Upper lobe of left lung (tissue), 4 donors: ENCODE measurements at regions not wholly inside any gene's neighbourhood (a gene's known extent, or its start where the extent isn't known, plus 50 kb on each side); places are given as distances from the start of the nearest gene placed in this dataset.

Source experiments
- POLR2A ChIP-seq, 4 donors: fragments of 450-650 bp; IDR thresholded peaks; one replicate each; pipeline ENCODE4 v1.5.1; 2016 to 2017; ENCODE audit warnings: antibody characterized with exemption in 4 of 4, mild to moderate bottlenecking in 2 of 4
- TF ChIP-seq, protein P1 (sequence below), 6 experiments: fragments of 450-650 bp in 4 of 6; fragments of 200-600 bp in 2 of 6; sonication (generic) in 2 of 6; IDR thresholded peaks; one replicate each; pipeline ENCODE4 v1.5.1; 2016 to 2019; ENCODE audit warnings: antibody characterized with exemption in 6 of 6

DNA sequence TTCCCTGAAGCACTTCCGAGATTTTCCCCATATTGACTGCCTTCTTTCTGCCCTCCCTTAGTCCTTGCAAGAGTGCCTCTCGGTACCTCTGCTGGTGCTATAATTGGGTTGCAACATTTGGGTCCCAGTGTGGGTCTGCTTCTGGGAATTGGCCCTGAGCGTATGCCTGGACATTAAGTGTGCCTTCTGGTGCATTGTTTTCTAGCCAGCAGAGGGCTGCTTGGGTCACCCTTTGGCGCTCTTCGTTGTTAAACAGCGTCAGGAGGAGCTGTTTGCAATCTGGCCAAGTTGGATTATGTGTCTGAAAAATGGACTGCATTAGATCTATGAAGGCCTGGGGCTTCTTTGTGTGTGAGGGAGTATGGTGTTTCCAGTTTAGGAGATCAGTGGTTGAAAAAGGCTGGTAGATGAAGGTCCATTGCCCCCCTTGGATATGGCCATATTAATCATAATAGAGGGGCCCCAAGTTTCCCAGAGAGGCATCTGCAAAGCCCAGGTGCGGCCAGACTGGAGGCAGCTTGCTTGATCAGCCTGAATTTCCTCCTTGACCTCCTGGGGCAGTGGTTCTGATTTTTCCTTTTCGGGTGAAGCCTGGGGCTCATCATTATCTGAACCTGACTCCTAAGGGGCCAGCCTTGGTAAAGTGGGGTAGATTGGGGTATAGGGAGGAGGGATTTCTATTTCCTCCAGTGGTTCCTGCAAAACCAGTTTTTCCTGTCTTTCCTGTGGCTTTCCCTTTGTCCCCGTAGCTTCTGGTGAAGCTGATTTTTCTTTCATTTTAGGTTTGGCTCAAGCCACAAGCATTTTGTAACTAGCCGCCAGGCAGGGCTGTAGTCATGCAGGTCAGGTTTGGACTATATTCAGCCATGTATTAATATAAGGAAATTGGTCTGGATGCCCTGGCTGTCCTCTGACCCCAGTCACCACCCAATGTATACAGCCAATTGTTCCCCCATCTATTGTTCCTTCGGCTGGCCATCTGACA is 85.4 kb upstream of the GPR6 start:
- TF ChIP-seq, protein P1, sequence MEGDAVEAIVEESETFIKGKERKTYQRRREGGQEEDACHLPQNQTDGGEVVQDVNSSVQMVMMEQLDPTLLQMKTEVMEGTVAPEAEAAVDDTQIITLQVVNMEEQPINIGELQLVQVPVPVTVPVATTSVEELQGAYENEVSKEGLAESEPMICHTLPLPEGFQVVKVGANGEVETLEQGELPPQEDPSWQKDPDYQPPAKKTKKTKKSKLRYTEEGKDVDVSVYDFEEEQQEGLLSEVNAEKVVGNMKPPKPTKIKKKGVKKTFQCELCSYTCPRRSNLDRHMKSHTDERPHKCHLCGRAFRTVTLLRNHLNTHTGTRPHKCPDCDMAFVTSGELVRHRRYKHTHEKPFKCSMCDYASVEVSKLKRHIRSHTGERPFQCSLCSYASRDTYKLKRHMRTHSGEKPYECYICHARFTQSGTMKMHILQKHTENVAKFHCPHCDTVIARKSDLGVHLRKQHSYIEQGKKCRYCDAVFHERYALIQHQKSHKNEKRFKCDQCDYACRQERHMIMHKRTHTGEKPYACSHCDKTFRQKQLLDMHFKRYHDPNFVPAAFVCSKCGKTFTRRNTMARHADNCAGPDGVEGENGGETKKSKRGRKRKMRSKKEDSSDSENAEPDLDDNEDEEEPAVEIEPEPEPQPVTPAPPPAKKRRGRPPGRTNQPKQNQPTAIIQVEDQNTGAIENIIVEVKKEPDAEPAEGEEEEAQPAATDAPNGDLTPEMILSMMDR (IDR thresholded peaks at IDR 0.05), result peak in 1 of 6 experiments; percentile 17
- no peak for TF ChIP-seq POLR2A (IDR thresholded peaks at IDR 0.05)
